Smooth muscle cell of the brain vasculature (primary cell): ENCODE measurements at regions not wholly inside any gene's neighbourhood (a gene's known extent, or its start where the extent isn't known, plus 50 kb on each side); places are given as distances from the start of the nearest gene placed in this dataset.

Source experiments
- DNase-seq: peaks from one replicate; pipeline ENCODE4 v3.0.0-alpha.2; 2012; ENCODE audit warnings: low read depth, low spot score

DNA sequence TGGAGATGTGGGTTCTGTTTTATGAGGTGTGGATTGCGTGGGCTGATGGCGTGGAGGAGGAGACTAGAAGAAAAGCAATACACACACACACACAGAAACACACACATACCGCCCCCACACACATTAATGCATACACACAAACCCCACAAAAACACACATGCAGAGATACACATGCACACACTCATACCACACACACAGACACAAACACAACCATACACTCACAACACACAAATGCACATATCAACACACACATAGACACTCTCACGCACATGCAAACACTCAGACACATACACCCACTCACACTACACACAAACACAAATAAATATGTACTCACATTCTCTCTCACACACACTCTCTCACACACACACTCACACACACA is 75.7 kb upstream of the UBL3 start:
- DNase-seq = no peak

DNA sequence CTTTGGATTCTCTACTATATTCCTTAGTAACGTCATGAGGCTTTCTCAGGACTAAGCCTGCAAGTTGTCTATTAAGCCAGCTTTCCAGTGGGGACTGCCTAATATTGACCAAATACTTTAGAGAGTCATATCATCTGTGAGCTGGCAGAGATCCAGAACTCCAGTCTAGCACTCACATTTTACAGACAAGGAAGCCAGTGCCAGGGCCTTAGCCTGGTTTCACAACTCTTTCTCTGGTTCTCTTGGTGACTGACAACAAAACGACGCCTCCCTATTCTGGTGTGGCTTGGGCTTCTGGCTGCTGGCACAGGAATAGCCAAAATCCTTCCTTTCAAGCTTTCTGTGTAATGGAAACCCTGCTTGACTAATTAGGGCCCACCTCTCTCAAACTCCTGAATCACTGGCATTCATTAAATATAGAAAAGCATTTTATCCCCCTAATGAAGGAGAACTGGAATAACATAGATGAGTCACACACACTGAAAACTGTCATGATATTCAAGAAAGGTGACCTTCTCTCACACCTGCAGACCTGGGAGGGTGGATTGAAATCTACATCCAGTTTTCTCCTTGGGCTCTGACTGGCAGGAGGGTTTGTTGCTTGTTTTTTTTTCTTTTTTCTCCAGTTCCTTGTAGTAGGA is 75.2 kb upstream of the UBL3 start:
- DNase-seq = no peak

DNA sequence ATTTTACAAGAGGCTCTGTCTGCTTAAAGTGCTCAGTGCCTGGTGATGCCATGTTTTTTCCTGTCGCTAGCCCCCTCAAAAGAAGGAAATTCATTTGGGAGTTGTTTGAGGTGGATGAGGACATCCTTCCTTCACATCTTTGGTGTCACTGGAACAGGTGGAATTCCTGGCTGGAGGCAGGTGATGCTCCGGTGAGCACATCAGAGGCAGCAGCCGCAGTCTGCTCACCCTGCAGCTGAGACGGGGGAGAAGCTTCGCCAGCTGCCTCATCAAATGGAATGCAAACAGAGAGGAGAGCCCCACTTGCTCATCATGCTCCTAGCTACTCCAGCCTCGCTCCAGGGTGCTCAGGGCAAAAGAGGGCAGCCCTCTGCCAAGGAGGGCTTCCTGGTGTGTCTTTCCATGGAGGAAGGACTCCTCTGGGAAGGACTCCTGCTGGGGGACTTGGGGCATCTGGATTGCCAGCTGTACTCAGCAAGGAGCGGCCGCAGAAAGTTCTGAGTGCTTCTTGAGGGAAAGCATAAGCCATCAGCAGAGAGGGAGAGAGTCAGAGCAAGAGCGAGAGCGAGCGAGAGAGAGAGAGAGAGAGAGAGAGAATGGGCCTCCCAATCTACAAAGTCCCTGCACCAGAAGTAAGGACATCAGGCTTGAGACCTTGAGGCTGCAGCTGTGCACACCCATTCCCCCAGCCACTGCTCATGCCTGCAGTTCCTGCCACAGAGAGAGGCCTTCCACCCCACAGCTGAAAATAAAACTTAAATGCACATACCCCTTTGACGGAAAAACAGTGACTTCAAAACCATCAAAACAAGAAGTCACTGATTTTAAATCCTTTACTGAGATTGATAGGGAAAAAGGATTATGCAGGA is 74.3 kb upstream of the UBL3 start:
- no peak for DNase-seq

DNA sequence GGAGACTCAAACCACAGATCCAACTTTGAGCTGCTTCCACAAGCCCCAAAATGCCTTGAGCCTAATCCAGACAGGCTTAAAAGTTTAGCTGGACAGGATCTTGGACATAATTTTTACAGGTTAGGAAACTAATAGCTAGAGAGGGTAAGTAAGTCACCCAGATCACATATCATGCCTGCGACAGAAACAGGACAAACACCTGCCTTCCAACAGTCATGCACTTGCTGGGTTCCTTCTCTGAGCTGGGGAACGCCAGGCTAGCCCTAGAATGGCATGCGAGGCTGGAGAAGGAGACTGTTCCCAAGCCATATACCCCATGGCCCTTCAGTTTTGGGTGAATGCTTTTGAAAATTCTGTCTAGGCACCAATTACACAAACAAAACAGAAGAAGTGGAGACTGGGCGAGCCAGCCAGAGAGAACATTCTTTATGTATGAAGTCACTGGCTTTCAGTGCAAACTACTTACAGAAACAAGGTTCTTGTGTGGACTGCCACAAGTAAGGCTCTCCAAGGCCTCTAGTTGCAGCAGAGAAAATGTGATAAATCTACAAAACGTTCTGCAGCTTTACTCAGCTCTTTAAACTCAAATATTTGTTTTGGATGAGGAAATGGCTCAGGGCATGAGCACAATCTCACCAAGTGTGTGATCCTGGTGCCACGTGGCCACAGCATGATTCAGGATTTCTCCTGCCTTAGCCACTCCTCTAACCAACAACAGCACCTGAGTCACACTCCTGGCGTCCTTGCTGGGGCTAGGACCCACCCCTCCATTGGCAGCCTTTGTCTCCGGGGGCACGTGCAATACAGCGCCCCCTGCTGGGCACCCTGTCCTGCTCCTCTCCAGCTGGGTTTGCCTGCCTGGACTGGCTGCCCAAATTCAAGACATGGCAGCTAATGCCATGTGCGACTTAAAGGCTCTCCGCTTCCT is 73.4 kb upstream of the UBL3 start:
- peak; percentile 72 for DNase-seq

DNA sequence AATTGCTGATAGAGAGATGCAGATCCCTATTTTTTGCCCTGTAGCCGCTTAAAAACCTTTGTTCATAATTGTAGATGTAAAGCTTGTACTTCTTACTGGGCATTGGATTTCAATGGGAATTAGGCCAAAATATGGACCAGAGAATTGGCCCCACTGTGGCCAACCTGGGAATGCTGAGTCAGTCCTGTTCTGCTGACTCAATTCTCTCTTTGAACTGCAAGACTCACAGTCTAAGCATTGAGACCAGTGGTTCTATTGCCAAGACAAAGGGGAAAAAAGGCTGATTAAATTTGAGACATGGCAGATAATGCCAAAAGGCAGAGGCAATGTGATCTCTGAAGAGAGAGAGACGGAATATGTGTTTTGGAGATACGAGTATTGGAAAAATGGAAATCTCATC is 72.5 kb upstream of the UBL3 start:
- no peak for DNase-seq

DNA sequence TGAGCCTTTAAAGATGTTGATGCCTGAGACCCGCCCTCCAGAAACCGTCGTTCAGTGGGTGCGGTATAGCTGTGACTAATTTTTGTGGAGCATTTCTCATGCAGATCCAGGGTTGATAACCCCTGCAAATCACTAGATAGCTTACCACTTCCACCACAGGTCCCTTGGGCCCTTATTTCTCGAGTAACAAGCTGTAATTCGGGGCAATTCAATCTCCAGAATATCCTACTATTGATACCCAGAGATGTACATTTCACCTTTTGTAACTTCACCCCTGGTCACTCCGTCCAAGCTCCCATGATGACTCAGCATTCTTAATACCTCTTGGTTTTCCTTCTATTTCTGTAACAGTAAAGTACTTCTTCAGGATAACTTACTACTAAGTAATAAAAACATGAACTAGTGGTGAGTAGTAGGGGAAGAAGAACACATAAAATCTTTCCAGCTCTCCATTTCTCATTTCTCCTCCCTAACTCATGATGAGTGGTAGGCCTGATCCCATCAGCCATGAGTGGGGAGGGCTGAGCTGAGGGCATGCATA is 71.9 kb upstream of the UBL3 start:
- no peak for DNase-seq

DNA sequence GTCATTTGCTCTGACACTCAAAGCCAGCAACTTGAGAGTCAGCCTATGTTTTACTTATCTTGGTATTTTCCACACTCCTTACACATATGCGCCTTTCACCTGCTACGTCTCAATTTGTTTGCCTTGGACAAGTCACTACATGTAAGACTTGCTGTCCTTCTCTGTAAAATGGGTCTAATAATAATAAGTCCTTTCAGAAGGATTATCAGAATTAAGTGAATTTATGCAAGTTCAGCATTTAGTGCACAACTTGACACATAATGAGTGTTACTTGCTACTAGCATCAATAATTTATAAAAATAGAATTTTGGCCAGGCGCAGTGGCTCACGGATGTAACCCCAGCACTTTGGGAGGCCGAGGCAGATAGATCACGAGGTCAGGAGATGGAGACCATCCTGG is 71.1 kb upstream of the UBL3 start:
- no peak for DNase-seq

DNA sequence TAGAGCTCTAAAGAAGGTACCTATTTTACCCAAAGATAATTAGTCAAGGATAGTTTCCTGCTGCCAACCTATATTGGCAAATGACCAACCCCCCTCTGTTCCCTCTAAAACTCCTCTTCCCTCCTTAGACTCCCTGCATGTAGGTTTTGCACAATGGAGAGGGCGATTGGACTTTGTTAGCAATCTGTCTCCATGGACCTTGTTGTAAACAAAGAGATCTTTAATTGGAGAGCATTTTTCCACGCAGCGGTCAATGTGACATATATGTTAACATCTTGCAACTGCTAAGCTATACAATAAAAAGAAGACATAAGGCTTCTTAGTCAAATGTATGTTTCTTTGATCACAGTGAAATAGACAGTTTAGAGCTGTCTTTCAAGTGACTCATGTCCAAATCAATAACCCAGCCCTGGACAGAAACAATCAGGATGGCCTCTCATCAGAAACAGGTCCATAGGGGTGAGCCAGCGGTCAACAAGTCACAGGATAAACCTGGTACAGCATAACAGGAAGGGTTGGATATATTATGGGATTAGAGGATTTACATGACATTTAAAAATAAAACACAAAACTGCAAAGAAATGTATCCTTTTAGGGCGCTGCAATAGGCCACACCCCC is 69.7 kb upstream of the UBL3 start:
- no peak for DNase-seq

DNA sequence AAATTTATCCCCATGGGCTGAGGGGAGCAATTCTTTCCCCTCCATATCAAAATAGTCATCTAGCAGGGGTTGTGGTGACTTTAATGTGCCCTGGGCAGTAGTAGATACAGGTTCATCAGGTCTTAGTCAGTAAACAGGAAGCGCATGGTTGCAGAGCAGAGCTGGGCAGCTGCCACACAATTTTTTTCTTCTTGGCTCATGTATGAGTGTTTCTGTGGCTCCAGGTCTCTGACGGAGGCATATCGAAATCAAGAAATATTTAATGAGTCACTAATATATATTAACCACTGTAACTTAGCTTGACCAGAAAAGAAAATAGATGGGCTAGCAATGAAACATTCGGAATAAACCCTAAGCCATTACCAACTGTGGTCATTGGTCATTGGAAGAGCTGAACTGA is 68.4 kb upstream of the UBL3 start:
- no peak for DNase-seq

DNA sequence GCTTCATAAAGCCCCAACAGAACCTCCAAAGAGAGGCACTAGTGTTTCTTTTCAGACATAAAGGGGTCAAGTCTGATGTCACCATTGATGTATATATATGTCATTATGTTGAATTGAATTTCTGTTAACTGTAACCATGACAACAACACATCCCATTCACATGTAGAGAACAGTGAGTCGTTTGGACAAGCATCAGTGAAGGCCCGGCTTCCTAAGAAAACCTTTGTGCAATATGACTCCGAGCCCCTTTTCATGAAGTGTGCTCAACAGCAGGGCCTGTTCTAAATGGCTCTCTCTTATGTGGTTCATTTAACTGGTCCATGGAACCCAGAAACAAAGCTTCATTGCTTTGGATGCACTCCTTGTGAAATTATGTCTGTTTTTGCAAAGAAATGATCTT is 67.2 kb upstream of the UBL3 start:
- no peak for DNase-seq

DNA sequence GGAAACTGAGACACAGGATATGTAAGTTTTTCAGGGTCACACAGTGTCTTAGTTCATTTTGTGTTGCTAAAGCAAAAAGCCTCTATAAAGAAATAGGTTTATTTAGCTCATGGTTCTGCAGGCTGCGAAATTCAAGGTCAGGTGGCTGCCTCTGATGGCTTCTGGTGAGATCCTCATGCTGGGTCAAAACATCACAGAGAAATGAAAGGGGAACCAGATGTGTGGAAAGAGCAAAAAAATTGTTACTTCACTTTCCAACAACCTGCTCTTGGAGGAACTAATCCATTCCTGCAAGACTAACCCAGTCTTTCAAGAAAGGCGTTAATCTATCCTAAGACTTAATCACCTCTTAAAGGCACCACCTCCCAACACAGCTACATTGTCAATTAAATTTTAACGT is 64.2 kb upstream of the UBL3 start:
- DNase-seq = no peak

DNA sequence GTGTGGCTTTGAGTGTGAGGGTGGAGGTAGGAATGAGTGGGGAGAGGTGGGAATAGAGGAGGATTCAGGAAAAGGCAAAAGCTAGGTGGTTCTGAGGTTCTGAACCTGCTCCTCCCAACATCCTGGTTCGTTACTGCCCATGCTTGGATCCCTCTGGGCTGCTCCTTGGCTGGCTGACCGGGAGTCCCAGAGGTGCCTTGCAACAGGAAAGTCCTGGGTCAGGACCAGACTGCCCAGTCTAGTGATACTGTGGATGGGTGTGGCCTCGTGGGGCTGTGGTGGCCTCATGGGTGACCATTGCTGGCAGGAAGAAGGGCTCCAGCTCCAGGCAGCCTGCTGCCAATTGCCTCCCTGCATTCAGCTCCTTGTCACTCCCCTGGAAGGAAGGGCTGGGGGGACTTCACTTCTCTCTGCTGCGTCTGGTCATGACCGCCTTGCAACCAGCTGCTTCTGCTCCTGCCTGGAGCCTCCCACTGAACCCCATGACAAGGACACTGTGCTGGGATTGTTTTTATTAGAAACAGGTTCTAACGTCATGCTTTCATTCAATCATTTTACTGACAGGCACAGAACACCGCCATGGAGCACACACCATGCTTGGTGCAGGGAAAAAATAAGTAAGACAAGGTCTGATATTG is 61.5 kb upstream of the UBL3 start:
- DNase-seq = no peak

DNA sequence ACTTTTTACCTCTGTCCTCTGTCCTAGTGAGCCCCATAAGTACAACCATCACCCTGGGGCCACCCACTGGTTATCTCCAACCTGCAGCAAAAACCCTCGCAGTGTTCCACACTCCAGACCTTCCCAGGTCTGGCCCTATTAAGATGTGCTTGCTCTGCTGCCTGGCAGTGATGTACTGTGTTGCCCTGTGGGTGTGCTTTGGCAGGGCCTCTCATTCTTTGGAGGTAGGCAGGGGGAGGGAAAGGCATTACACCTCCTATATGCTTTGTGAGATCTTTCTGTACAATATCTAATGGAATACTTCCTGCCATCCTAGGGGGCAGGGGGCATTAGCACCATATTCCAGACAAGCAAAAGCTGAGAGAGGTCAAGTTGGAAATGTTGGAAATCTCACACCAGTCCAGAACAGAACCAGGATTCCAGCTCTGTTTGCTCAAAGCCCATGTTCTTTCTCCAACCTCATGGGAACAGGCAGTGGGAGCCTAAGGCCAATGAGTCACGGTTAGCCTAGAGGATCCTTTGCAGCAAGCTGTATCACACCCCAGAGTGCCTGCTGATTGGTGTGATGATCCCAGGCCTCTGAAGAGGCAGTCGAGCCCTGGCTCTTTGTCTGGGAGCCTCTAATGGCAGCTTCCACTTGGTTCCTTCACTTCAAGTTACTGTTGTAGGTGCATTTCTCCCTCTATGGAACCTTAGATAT is 59.7 kb upstream of the UBL3 start:
- DNase-seq = no peak

DNA sequence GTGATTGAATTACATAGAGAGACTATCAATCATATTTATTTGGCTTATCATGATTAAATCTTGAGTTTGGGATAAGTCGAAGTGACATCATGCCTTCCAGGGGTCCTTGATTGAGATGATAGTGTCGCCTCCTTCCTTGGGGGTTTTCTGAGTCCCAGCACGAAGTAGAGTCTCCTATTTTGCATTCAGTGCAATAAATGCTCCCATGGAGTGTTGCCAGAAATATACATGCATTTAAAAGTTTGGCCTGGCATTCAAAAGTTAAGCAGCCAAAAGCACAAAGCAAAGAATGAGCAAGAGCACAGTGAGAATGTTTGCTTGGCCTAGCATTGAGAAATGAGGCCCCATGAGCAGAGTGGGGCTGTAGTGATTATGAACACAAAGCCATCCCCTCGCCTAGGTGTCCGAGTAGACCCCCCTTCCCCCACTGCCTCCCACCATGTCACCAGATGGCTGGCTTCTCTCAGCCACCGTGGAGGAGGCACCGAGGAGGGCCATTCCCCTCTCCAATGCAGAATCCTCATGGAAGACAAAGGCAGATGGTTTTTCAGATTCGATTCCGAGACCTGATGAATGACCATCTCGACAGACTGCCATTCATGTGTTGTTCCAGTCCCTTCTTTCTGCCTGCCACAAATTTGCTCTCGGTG is 58.8 kb upstream of the UBL3 start:
- DNase-seq = no peak

DNA sequence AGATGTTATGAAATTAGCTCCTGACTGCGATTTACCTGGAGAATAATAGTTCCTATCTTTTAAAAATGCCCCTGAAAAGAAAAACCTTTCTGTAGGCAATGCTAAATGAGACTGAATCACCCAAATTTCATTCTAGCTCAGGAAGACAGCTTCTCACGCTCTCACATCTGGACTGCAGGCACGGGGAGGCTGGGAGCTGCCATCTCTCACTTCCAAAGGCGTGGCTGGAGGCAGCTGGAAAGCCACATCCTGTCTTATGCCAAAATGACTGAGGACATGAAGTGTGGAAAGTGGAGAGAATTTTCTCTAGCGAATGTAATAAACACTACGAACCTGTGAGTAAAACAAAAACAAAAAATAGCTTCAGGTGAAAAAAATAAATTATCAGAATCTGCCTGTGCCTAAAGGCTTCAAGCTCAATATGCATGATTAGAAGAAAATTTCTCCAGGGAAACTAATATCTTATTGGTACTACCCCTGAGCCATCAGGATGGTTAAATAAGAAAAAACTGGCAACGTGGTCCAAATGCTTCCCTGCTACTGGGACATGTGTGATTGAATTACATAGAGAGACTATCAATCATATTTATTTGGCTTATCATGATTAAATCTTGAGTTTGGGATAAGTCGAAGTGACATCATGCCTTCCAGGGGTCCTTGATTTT is 58.1 kb upstream of the UBL3 start:
- DNase-seq = no peak

DNA sequence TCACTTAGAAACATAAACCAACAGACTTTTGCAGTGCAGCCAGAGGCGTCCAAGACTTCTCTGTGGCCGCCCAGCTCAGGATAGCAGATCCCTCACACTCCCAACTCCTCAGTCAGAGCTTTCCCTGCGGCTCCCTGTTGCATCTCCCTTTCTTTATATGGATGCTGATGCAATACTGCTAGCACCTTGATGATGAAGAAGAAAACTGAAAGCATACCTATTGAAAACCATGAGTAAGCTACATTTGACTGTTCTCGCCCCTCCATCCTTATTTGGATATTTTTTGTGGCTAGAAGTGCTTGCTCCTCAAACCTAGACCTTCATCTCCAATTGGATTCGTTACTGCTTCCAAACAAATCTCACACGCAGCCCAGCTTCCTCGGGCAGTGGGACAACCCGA is 57.3 kb upstream of the UBL3 start:
- no peak for DNase-seq

DNA sequence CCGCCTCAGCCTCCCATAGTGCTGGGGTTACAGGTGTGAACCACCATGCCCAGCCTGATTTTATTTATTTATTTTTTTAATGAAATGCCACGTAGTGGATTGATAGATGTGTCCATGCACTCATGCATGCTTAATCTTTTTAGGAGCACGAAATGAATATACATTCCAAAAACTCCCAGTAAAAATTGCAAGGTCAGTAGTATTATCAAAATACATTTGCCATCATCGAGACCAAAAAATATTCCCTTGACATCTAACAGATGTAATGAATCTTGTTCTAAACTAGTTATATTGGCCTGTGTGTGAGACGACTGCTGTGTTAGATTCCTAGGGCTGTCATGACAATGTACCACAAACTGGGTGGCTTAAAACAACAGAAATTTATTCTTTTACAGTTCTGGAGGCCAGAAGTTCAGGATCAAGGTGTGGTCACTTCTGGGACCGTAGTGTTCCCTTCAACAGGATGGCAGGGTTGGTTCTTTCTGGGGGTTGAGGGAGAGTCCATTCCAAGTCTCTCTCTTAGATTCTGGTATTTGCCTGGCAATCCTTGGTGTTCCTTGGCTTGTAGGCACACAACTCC is 56.1 kb upstream of the UBL3 start:
- no peak for DNase-seq

DNA sequence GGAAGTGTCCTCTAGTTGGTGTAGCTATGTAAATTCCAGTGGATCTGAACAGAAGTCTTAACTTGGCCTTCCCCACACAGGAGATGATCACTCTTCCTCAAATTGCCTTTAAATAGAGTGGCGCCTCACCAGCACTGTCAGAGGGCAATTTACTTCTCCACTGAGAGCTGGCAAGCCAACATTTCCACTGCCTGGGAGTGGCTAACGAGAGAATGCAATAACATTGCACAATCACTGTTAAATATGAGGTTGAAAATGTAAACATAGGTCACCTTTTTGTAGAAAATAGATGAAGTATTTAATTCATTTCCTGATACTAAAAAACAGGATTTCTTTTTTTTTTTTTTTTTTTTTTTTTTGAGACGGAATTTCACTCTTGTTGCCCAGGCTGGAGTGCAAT is 55.4 kb upstream of the UBL3 start:
- DNase-seq = no peak

DNA sequence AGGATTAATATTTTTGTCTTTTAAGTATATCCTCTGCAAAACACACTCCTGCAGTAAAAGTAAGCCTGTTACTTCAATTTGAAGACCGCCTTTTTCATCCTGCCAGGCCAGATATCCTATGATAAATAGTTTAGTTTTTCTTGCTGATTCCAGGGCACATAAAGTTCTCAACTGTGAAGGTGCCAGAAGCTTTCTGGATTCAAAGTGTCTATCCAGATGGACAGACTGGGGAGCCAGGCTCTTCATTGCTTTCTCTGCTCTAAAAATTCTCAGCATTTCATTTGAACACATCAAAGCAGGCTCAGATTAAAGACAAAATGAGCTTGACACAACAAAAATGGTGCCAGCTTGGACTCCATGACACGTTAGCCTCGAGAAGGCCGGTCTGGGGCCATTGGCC is 53.6 kb upstream of the UBL3 start:
- no peak for DNase-seq
